HG03135 (cell line): ENCODE measurements at regions not wholly inside any gene's neighbourhood (a gene's known extent, or its start where the extent isn't known, plus 50 kb on each side); places are given as distances from the start of the nearest gene placed in this dataset.

Experiments
- ATAC-seq: cut with Tn5 transposase; IDR thresholded peaks from one replicate; pipeline ENCODE4 v1.9.1; 2021; ENCODE audit warnings: mild to moderate bottlenecking, moderate library complexity; ENCODE audit not compliant: unreplicated experiment

DNA sequence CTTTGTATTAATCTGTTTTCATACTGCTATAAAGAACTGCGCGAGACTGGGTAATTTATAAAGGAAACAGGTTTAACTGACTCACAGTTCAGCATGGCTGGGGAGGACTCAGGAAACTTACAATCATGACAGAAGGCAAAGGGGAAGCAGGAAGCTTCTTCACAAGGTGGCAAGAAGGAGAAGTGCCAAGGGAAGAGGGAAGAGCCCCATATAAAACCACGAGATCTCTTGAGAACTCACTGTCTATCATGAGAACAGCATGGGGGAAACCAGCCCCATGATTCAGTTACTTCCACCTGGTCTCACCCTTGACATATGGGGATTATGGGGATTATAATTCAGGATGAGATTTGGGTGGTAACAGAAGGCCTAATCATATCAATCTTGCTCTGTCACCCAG lies 60.9 kb upstream of the CHD1 start:
- ATAC-seq, result no peak

- no peak for ATAC-seq
Measured at GRCh38 chr5:98986587-98986986, 57.8 kb upstream of the CHD1 start.

- ATAC-seq, result no peak
Measured at GRCh38 chr5:98982880-98983279, 54.1 kb upstream of the CHD1 start.
